ENCODE measurements at regions not wholly inside any gene's neighbourhood (a gene's known extent, or its start where the extent isn't known, plus 50 kb on each side); places are given as distances from the start of the nearest gene placed in this dataset.

GRCh38 chr15:101590785-101591184 is 61.4 kb downstream of the TM2D3 start:
- Histone ChIP-seq H3K36me3 (ENCODE audit: control insufficient read depth in 2 of 3, insufficient read depth in 3 of 3, low read length in 3 of 3) (no peaks in the 10 kb centered on the region), H3K27ac (ENCODE audit: low read depth in 2 of 2, low read length in 2 of 2) (no peak overlapping the region), H3K9ac (ENCODE audit: low read length in 3 of 3) (no peak overlapping the region), H3K27me3 (ENCODE audit: control insufficient read depth, insufficient read depth, low read length) (no peaks in the 10 kb centered on the region), H3K4me1 (ENCODE audit: control insufficient read depth in 2 of 3, insufficient read depth in 2 of 3, low read depth in 1 of 3, low read length in 3 of 3) (no peaks in the 10 kb centered on the region), H3K9me3 (ENCODE audit: control insufficient read depth in 2 of 3, insufficient read depth in 1 of 3, low read length in 3 of 3) (no peaks in the 10 kb centered on the region), H3K4me3 (ENCODE audit: low read length in 3 of 3) (no peak overlapping the region)
- FAIRE-seq: no peak
- TF ChIP-seq CTCF (IDR thresholded peaks at IDR 0.05; ENCODE audit: borderline replicate concordance, extremely low read depth, insufficient read depth): no peak
- intact Hi-C loops (cut with DNase I): no loop called here
- no peak for DNase-seq

- DNase-seq: no peak
Measured at GRCh38 chr15:101583284-101583683, 68.9 kb downstream of the TM2D3 start.

GRCh38 chr15:101580431-101580830 is 71.8 kb downstream of the TM2D3 start:
- Histone ChIP-seq H3K9ac (ENCODE audit: low read length in 3 of 3) (no peak overlapping the region), H3K36me3 (ENCODE audit: control insufficient read depth in 2 of 3, insufficient read depth in 3 of 3, low read length in 3 of 3) (no peaks in the 10 kb centered on the region), H3K4me1 (ENCODE audit: control insufficient read depth in 2 of 3, insufficient read depth in 2 of 3, low read depth in 1 of 3, low read length in 3 of 3) (no peaks in the 10 kb centered on the region), H3K4me3 (ENCODE audit: low read length in 3 of 3) (no peak overlapping the region), H3K27ac (ENCODE audit: low read depth in 2 of 2, low read length in 2 of 2) (no peak overlapping the region), H3K27me3 (ENCODE audit: control insufficient read depth, insufficient read depth, low read length) (no peaks in the 10 kb centered on the region), H3K9me3 (ENCODE audit: control insufficient read depth in 2 of 3, insufficient read depth in 1 of 3, low read length in 3 of 3) (no peaks in the 10 kb centered on the region)
- intact Hi-C loops (cut with DNase I): no loop called here
- DNase-seq: no peak
- FAIRE-seq: no peak
- TF ChIP-seq CTCF (IDR thresholded peaks at IDR 0.05; ENCODE audit: borderline replicate concordance, extremely low read depth, insufficient read depth): no peak

More at GRCh38 chr15:101583284-101583683, 68.9 kb downstream of the TM2D3 start:
- H3K9me3 ChIP-seq (ENCODE audit: control insufficient read depth in 2 of 3, insufficient read depth in 1 of 3, low read length in 3 of 3): no peaks in the 10 kb centered on the region
- H3K27me3 ChIP-seq (ENCODE audit: control insufficient read depth, insufficient read depth, low read length): no peaks in the 10 kb centered on the region
- intact Hi-C loops (cut with DNase I): no loop called here
- H3K36me3 ChIP-seq (ENCODE audit: control insufficient read depth in 2 of 3, insufficient read depth in 3 of 3, low read length in 3 of 3): no peaks in the 10 kb centered on the region
- FAIRE-seq: no peak
- H3K9ac ChIP-seq (ENCODE audit: low read length in 3 of 3): no peak overlapping the region
- H3K4me3 ChIP-seq (ENCODE audit: low read length in 3 of 3): no peak overlapping the region
- no peaks in the 10 kb centered on the region for H3K4me1 ChIP-seq (ENCODE audit: control insufficient read depth in 2 of 3, insufficient read depth in 2 of 3, low read depth in 1 of 3, low read length in 3 of 3)
- TF ChIP-seq CTCF (IDR thresholded peaks at IDR 0.05; ENCODE audit: borderline replicate concordance, extremely low read depth, insufficient read depth): no peak
- H3K27ac ChIP-seq (ENCODE audit: low read depth in 2 of 2, low read length in 2 of 2): no peak overlapping the region

GRCh38 chr15:101579631-101580163 is 72.5 kb downstream of the TM2D3 start:
- no peak overlapping the region for H3K27ac ChIP-seq (ENCODE audit: low read depth in 2 of 2, low read length in 2 of 2)
- H3K27me3 ChIP-seq (ENCODE audit: control insufficient read depth, insufficient read depth, low read length): no peaks in the 10 kb centered on the region
- no peaks in the 10 kb centered on the region for H3K4me1 ChIP-seq (ENCODE audit: control insufficient read depth in 2 of 3, insufficient read depth in 2 of 3, low read depth in 1 of 3, low read length in 3 of 3)
- no peaks in the 10 kb centered on the region for H3K36me3 ChIP-seq (ENCODE audit: control insufficient read depth in 2 of 3, insufficient read depth in 3 of 3, low read length in 3 of 3)
- no peak for TF ChIP-seq CTCF (IDR thresholded peaks at IDR 0.05; ENCODE audit: borderline replicate concordance, extremely low read depth, insufficient read depth)
- no peak overlapping the region for H3K4me3 ChIP-seq (ENCODE audit: low read length in 3 of 3)
- intact Hi-C loops (cut with DNase I): no loop called here
- no peak for DNase-seq
- FAIRE-seq: no peak
- H3K9me3 ChIP-seq (ENCODE audit: control insufficient read depth in 2 of 3, insufficient read depth in 1 of 3, low read length in 3 of 3): no peaks in the 10 kb centered on the region
- no peak overlapping the region for H3K9ac ChIP-seq (ENCODE audit: low read length in 3 of 3)

Measured in kidney (tissue), 13 donors.